Kidney (tissue), 13 donors: ENCODE measurements at regions not wholly inside any gene's neighbourhood (a gene's known extent, or its start where the extent isn't known, plus 50 kb on each side); places are given as distances from the start of the nearest gene placed in this dataset.
"Not testable (repeated sequence)": the region's sequence is repeated elsewhere in the genome, so short reads cannot be mapped to it uniquely, and the experiment has no call there.

ENCODE experiments used
- DNase-seq, 5 donors: peaks; one replicate each; pipeline ENCODE4 v3.0.0-alpha.2; 2013 to 2020
- FAIRE-seq: peaks from 2 replicates; lab custom pipeline; 2012; peaks lifted over from hg19 to GRCh38; lab: Jason Lieb, UNC
- H3K27ac ChIP-seq, 2 donors: one replicate each; pipeline ENCODE4 v1.7.0; 2013; ENCODE audit warnings: low read depth in 2 of 2, low read length in 2 of 2, inconsistent platforms in 1 of 2
- H3K27me3 ChIP-seq: one replicate; pipeline ENCODE4 v1.7.1; 2013; ENCODE audit warnings: low read length, inconsistent platforms; ENCODE audit not compliant: control insufficient read depth, insufficient read depth
- H3K36me3 ChIP-seq, 3 donors: one replicate each; pipeline versions ENCODE4 v1.7.0 to v1.7.1; 2013; ENCODE audit warnings: low read length in 3 of 3, control low read depth in 1 of 3, inconsistent platforms in 1 of 3; ENCODE audit not compliant: insufficient read depth in 3 of 3, control insufficient read depth in 2 of 3
- H3K4me1 ChIP-seq, 3 donors: one replicate each; pipeline versions ENCODE4 v1.7.0 to v1.7.1; 2013; ENCODE audit warnings: low read length in 3 of 3, inconsistent platforms in 1 of 3, low read depth in 1 of 3; ENCODE audit not compliant: control insufficient read depth in 2 of 3, insufficient read depth in 2 of 3
- H3K4me3 ChIP-seq, 3 donors: one replicate each; pipeline versions ENCODE4 v1.7.0 to v1.8.1; 2013; ENCODE audit warnings: low read length in 3 of 3, control low read depth in 1 of 3, inconsistent platforms in 1 of 3
- H3K9ac ChIP-seq, 3 donors: one replicate each; pipeline versions ENCODE4 v1.7.0 to v1.7.1; 2013; ENCODE audit warnings: low read length in 3 of 3, control low read depth in 1 of 3, inconsistent platforms in 1 of 3
- H3K9me3 ChIP-seq, 3 donors: one replicate each; pipeline versions ENCODE4 v1.7.0 to v1.7.1; 2013; ENCODE audit warnings: low read length in 3 of 3, control low read depth in 1 of 3, inconsistent platforms in 1 of 3; ENCODE audit not compliant: control insufficient read depth in 2 of 3, insufficient read depth in 1 of 3
- intact Hi-C: fragments of 100-400 bp; cut with DNase I; formaldehyde crosslinking; loops from one replicate; pipeline ENCODE4 v1.11.1; 2022
- TF ChIP-seq, protein P1 (sequence below): IDR thresholded peaks from 3 replicates; pipeline ENCODE4 v1.5.1; 2012; ENCODE audit warnings: mild to moderate bottlenecking, moderate library complexity, borderline replicate concordance; ENCODE audit not compliant: insufficient read depth; ENCODE audit errors: extremely low read depth
- donor health status: control.
- donor health status: control.
- donor health status: control.
- donor health status: control.
- donor health status: control.
- donor health status: DM: yes; HTN: yes; CAD: no.
- donor health status: Normal renal cell carcinoma (clear cell type).

DNA sequence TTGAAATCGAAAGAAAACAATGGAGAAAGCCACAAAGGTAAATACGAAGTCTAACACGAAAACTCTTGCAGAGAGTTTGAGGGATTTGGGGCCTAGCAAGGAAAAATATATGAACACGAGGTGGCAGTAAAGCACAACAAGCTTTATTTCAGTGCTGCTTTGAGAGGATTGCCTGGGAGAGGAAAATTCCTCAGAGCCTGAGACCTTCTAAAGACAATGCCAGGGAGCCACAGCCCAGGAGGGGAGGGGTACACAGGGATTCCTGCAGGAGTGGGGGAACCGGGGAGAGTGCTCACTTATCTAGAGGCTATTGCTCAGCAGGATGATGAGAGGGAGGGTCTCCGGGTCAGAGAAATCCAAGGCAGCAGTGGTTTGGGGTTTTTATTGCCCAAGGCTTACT, 134.9 kb upstream of the ADCY2 start:
- intact Hi-C loops, result no loop called here
- DNase-seq (peak in 3 of 5 donors; percentile 17 to 60 (median 56)), FAIRE-seq (no peak)

DNA sequence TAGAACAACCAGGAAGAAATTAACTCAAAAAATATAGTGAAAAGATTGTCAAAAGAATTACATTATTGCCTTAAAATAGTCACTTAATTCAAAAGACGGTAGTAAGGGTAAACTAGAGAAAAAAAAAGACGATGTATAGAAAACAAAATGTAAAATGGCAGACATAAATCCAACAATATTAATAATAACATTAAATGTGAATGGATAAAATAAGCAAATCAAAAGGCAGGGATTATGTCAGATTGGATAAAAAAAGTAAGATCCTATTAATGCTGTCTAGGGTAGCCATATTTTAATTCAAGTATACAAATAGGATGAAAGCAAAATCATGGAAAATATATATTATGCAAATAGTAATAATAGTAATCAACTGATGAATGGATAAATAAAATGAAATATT, 134.0 kb upstream of the ADCY2 start:
- no peak overlapping the region for H3K9ac ChIP-seq
- H3K4me3 ChIP-seq, result no peak overlapping the region
- FAIRE-seq, result no peak
- H3K36me3 ChIP-seq, result no peaks in the 10 kb centered on the region
- intact Hi-C loops, result no loop called here
- DNase-seq, result no peak
- H3K4me1 ChIP-seq, result no peaks in the 10 kb centered on the region
- TF ChIP-seq, protein P1, sequence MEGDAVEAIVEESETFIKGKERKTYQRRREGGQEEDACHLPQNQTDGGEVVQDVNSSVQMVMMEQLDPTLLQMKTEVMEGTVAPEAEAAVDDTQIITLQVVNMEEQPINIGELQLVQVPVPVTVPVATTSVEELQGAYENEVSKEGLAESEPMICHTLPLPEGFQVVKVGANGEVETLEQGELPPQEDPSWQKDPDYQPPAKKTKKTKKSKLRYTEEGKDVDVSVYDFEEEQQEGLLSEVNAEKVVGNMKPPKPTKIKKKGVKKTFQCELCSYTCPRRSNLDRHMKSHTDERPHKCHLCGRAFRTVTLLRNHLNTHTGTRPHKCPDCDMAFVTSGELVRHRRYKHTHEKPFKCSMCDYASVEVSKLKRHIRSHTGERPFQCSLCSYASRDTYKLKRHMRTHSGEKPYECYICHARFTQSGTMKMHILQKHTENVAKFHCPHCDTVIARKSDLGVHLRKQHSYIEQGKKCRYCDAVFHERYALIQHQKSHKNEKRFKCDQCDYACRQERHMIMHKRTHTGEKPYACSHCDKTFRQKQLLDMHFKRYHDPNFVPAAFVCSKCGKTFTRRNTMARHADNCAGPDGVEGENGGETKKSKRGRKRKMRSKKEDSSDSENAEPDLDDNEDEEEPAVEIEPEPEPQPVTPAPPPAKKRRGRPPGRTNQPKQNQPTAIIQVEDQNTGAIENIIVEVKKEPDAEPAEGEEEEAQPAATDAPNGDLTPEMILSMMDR, result no peak
- H3K27me3 ChIP-seq, result no peaks in the 10 kb centered on the region
- H3K27ac ChIP-seq, result no peak overlapping the region
- H3K9me3 ChIP-seq, result no peaks in the 10 kb centered on the region

More for the DNA sequence above, 134.9 kb upstream of the ADCY2 start:
- no peak overlapping the region for H3K4me3 ChIP-seq
- TF ChIP-seq, protein P1, result no peak
- H3K9ac ChIP-seq, result no peak overlapping the region
- H3K27me3 ChIP-seq, result no peaks in the 10 kb centered on the region
- no peaks in the 10 kb centered on the region for H3K4me1 ChIP-seq
- no peaks in the 10 kb centered on the region for H3K36me3 ChIP-seq
- no peaks in the 10 kb centered on the region for H3K9me3 ChIP-seq
- no peak overlapping the region for H3K27ac ChIP-seq

DNA sequence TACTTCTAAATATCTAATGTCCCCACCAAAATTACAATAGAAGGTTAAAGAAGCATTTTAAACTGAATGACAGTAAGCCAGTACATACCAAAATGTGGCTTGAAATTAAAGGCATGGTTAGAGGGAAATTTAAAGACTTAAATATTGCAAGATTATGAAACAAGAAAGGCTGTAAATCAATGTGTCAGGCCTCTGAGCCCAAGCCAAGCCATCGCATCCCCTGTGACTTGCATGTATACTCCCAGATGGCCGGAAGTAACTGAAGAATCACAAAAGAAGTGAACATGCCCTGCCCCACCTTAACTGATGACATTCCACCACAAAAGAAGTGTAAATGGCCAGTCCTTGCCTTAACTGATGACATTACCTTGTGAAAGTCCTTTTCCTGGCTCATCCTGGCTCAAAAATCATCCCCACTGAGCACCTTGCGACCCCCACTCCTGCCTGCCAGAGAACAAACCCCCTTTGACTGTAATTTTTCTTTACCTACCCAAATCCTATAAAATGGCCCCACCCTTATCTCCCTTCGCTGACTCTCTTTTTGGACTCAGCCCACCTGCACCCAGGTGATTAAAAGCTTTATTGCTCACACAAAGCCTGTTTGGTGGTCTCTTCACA, 132.4 kb upstream of the ADCY2 start:
- H3K36me3 ChIP-seq, H3K9ac ChIP-seq, FAIRE-seq, H3K9me3 ChIP-seq, H3K27ac ChIP-seq, intact Hi-C loops, H3K4me3 ChIP-seq, DNase-seq, H3K4me1 ChIP-seq, H3K27me3 ChIP-seq: not testable (repeated sequence)

DNA sequence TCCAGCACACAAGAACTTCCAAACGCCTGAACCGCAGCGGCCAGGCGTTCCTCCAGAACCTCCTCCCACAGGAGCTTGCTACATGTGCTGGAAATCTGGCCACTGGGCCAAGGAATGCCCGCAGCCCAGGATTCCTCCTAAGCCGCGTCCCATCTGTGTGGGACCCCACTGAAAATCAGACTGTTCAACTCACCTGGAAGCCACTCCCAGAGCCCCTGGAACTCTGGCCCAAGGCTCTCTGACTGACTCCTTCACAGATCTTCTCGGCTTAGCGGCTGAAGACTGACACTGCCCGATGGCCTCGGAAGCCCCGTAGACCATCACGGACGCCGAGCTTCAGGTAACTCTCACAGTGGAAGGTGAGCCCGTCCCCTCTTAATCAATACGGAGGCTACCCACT, 130.2 kb upstream of the ADCY2 start:
- DNase-seq, intact Hi-C loops, H3K9me3 ChIP-seq, H3K4me1 ChIP-seq, H3K27ac ChIP-seq, H3K27me3 ChIP-seq, H3K36me3 ChIP-seq, H3K9ac ChIP-seq, FAIRE-seq, H3K4me3 ChIP-seq: not testable (repeated sequence)

DNA sequence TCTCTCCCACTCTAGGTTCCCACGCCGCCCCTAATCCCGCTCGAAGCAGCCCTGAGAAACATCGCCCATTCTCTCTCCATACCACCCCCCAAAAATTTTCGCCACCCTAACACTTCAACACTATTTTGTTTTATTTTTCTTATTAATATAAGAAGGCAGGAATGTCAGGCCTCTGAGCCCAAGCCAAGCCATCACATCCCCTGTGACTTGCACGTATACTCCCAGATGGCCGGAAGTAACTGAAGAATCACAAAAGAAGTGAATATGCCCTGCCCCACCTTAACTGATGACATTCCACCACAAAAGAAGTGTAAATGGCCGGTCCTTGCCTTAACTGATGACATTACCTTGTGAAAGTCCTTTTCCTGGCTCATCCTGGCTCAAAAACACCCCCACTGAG, 127.2 kb upstream of the ADCY2 start:
- DNase-seq, H3K27me3 ChIP-seq, intact Hi-C loops, H3K4me1 ChIP-seq, FAIRE-seq, H3K9ac ChIP-seq, H3K36me3 ChIP-seq, H3K4me3 ChIP-seq, H3K9me3 ChIP-seq, H3K27ac ChIP-seq: not testable (repeated sequence)
